ENCODE measurements at regions not wholly inside any gene's neighbourhood (a gene's known extent, or its start where the extent isn't known, plus 50 kb on each side); places are given as distances from the start of the nearest gene placed in this dataset.

GRCh38 chr1:238115852-238116251, 225.1 kb upstream of the ZP4 start:
- TF ChIP-seq EZH2 (IDR thresholded peaks at IDR 0.05; ENCODE audit: borderline replicate concordance, low read depth, low read length, severe bottlenecking), result no peak
- TF ChIP-seq, protein P1, sequence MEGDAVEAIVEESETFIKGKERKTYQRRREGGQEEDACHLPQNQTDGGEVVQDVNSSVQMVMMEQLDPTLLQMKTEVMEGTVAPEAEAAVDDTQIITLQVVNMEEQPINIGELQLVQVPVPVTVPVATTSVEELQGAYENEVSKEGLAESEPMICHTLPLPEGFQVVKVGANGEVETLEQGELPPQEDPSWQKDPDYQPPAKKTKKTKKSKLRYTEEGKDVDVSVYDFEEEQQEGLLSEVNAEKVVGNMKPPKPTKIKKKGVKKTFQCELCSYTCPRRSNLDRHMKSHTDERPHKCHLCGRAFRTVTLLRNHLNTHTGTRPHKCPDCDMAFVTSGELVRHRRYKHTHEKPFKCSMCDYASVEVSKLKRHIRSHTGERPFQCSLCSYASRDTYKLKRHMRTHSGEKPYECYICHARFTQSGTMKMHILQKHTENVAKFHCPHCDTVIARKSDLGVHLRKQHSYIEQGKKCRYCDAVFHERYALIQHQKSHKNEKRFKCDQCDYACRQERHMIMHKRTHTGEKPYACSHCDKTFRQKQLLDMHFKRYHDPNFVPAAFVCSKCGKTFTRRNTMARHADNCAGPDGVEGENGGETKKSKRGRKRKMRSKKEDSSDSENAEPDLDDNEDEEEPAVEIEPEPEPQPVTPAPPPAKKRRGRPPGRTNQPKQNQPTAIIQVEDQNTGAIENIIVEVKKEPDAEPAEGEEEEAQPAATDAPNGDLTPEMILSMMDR (IDR thresholded peaks at IDR 0.05; ENCODE audit: borderline replicate concordance, extremely low read depth, low read length, poor library complexity, severe bottlenecking), result no peak
- no peaks in the 10 kb centered on the region for H3K4me1 ChIP-seq (ENCODE audit: insufficient read depth, low read length)
- H4K20me1 ChIP-seq (ENCODE audit: insufficient read depth, low read length), result no peaks in the 10 kb centered on the region
- ATAC-seq (ENCODE audit: insufficient read depth, low read depth), result no peak
- no peak overlapping the region for H3K4me2 ChIP-seq (ENCODE audit: insufficient read depth, low read length)
- H3K36me3 ChIP-seq (ENCODE audit: insufficient read depth, low read length), result no peaks in the 10 kb centered on the region
- no peaks in the 10 kb centered on the region for H3K27me3 ChIP-seq (ENCODE audit: insufficient read depth, low read length, poor library complexity)
- H3K79me2 ChIP-seq (ENCODE audit: insufficient read depth, low read length), result no peaks in the 10 kb centered on the region
- H3K9ac ChIP-seq (ENCODE audit: low read depth, low read length), result no peak overlapping the region
- no peak overlapping the region for H3K27ac ChIP-seq (ENCODE audit: low read length)
- no peak for DNase-seq
- H3K4me3 ChIP-seq (ENCODE audit: low read depth in 1 of 2, low read length in 2 of 2), result no peak overlapping the region
- H3K9me3 ChIP-seq (ENCODE audit: insufficient read depth, low read length, severe bottlenecking), result no peaks in the 10 kb centered on the region
- H2AFZ ChIP-seq (ENCODE audit: low read depth, low read length), result no peak overlapping the region

DNA sequence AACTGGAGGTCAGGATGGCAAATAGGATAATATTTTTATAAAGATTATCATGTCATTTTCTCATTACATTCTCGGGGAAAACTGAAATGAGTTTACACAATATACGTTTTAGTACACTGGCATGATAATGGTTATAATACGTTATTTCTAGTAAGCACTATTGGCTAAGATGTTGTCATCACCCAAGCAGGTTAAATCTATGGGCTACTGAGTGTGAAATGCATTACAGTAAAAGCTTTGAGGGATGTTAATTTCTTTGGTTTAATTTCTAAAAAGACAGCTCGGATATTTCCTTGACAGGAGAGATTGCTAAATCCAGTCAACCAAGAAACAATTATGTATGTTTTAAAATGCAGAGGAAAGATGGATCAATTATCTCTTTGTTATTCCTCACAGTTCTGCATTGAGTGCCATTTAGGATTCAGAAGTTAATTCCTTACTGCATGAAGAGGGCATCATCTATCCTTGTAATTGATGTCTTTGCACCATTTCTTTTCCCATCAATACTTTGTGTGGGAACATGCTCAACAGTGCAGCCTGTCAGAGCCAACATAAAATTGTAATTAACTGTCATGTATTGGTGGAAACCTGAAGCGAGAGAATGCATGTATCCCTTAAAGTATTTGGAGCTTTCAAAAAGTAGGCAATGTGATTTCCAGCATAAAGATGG, 222.4 kb upstream of the ZP4 start:
- Histone ChIP-seq H3K27ac (ENCODE audit: low read length) (no peak overlapping the region), H3K79me2 (ENCODE audit: insufficient read depth, low read length) (no peaks in the 10 kb centered on the region), H3K4me3 (ENCODE audit: low read depth in 1 of 2, low read length in 2 of 2) (no peak overlapping the region), H3K36me3 (ENCODE audit: insufficient read depth, low read length) (no peaks in the 10 kb centered on the region), H3K4me2 (ENCODE audit: insufficient read depth, low read length) (no peak overlapping the region), H3K9ac (ENCODE audit: low read depth, low read length) (no peak overlapping the region), H3K27me3 (ENCODE audit: insufficient read depth, low read length, poor library complexity) (no peaks in the 10 kb centered on the region), H3K4me1 (ENCODE audit: insufficient read depth, low read length) (no peaks in the 10 kb centered on the region), H2AFZ (ENCODE audit: low read depth, low read length) (no peak overlapping the region), H4K20me1 (ENCODE audit: insufficient read depth, low read length) (no peaks in the 10 kb centered on the region), H3K9me3 (ENCODE audit: insufficient read depth, low read length, severe bottlenecking) (no peaks in the 10 kb centered on the region)
- TF ChIP-seq, protein P1 (IDR thresholded peaks at IDR 0.05; ENCODE audit: borderline replicate concordance, extremely low read depth, low read length, poor library complexity, severe bottlenecking), result no peak
- TF ChIP-seq EZH2 (IDR thresholded peaks at IDR 0.05; ENCODE audit: borderline replicate concordance, low read depth, low read length, severe bottlenecking), result no peak
- DNase-seq (no peak), ATAC-seq (ENCODE audit: insufficient read depth, low read depth) (no peak)

GRCh38 chr1:238111516-238111915, 220.8 kb upstream of the ZP4 start:
- Histone ChIP-seq H3K9ac (ENCODE audit: low read depth, low read length) (no peak overlapping the region), H3K79me2 (ENCODE audit: insufficient read depth, low read length) (no peaks in the 10 kb centered on the region), H3K4me3 (ENCODE audit: low read depth in 1 of 2, low read length in 2 of 2) (no peak overlapping the region), H3K4me1 (ENCODE audit: insufficient read depth, low read length) (no peaks in the 10 kb centered on the region), H3K27ac (ENCODE audit: low read length) (no peak overlapping the region), H4K20me1 (ENCODE audit: insufficient read depth, low read length) (no peaks in the 10 kb centered on the region), H3K9me3 (ENCODE audit: insufficient read depth, low read length, severe bottlenecking) (no peaks in the 10 kb centered on the region), H2AFZ (ENCODE audit: low read depth, low read length) (no peak overlapping the region), H3K36me3 (ENCODE audit: insufficient read depth, low read length) (no peaks in the 10 kb centered on the region), H3K27me3 (ENCODE audit: insufficient read depth, low read length, poor library complexity) (no peaks in the 10 kb centered on the region), H3K4me2 (ENCODE audit: insufficient read depth, low read length) (no peak overlapping the region)
- DNase-seq (no peak), ATAC-seq (ENCODE audit: insufficient read depth, low read depth) (no peak)
- no peak for TF ChIP-seq EZH2 (IDR thresholded peaks at IDR 0.05; ENCODE audit: borderline replicate concordance, low read depth, low read length, severe bottlenecking)
- TF ChIP-seq, protein P1 (IDR thresholded peaks at IDR 0.05; ENCODE audit: borderline replicate concordance, extremely low read depth, low read length, poor library complexity, severe bottlenecking), result no peak

All from DND-41 (cell line).